ENCODE measurements at regions not wholly inside any gene's neighbourhood (a gene's known extent, or its start where the extent isn't known, plus 50 kb on each side); places are given as distances from the start of the nearest gene placed in this dataset.

- TF ChIP-seq CTCF (IDR thresholded peaks at IDR 0.05; ENCODE audit: poor library complexity, severe bottlenecking) (no peak), TAF1 (IDR thresholded peaks at IDR 0.05; ENCODE audit: low read depth) (no peak), POLR2AphosphoS5 (IDR thresholded peaks at IDR 0.05) (no peak)
Observed at GRCh38 chr3:148095962-148096361, 601.7 kb upstream of the AGTR1 start.
